WTC11 (cell line): ENCODE measurements at regions not wholly inside any gene's neighbourhood (a gene's known extent, or its start where the extent isn't known, plus 50 kb on each side); places are given as distances from the start of the nearest gene placed in this dataset.

ENCODE experiments used
- ATAC-seq: fragments of 200-7000 bp; cut with Tn5 transposase; 2 replicates; pipeline ENCODE4 v1.10.0; 2021; ENCODE audit warnings: mild to moderate bottlenecking, moderate library complexity
- CTCF ChIA-PET: fragments of 300-600 bp; sonication (Branson Sonifier 250); formaldehyde crosslinking; loops from one replicate; lab custom pipeline; 2021; ENCODE audit warnings: antibody characterized with exemption; lab: Charles Lee
- POLR2A ChIA-PET: fragments of 350-600 bp; sonication (Branson Sonifier 250); formaldehyde crosslinking; loops from one replicate; lab custom pipeline; 2021; ENCODE audit warnings: antibody characterized with exemption; lab: Charles Lee
- DNase-seq: peaks from one replicate; pipeline ENCODE4 v3.0.0; 2021; ENCODE audit warnings: low spot score
- H3K27ac Mint-ChIP-seq: 2 replicates; pipeline ENCODE4 v1.8.0; 2021; ENCODE audit warnings: mixed read lengths
- H3K27me3 Mint-ChIP-seq: 2 replicates; pipeline ENCODE4 v1.8.0; 2021; ENCODE audit warnings: low read depth, mild to moderate bottlenecking, moderate library complexity, mixed read lengths
- H3K36me3 Mint-ChIP-seq: 2 replicates; pipeline ENCODE4 v1.8.0; 2021; ENCODE audit warnings: mixed read lengths
- H3K4me1 Mint-ChIP-seq: 2 replicates; pipeline ENCODE4 v1.8.0; 2022; ENCODE audit warnings: mixed read lengths
- H3K4me3 Mint-ChIP-seq: 2 replicates; pipeline ENCODE4 v1.8.0; 2021; ENCODE audit warnings: mild to moderate bottlenecking, moderate library complexity, mixed read lengths
- H3K9me3 Mint-ChIP-seq: 2 replicates; pipeline ENCODE4 v1.8.0; 2021; ENCODE audit warnings: mixed read lengths
- E2F5 ChIP-seq: sonication (generic); formaldehyde crosslinking; IDR thresholded peaks from 2 replicates; pipeline ENCODE4 v1.8.1; 2022; ENCODE audit warnings: mild to moderate bottlenecking, moderate library complexity, missing genetic modification reagents
- KAT7 ChIP-seq: sonication (generic); formaldehyde crosslinking; IDR thresholded peaks from 2 replicates; pipeline ENCODE4 v1.8.1; 2023; ENCODE audit warnings: missing genetic modification reagents, mild to moderate bottlenecking, borderline replicate concordance
- MAX ChIP-seq: sonication (generic); formaldehyde crosslinking; IDR thresholded peaks from 2 replicates; pipeline ENCODE4 v1.8.0; 2022; ENCODE audit warnings: mild to moderate bottlenecking, missing genetic modification reagents
- NFE2L1 ChIP-seq: sonication (generic); formaldehyde crosslinking; IDR thresholded peaks from 2 replicates; pipeline ENCODE4 v1.8.1; 2023; ENCODE audit warnings: missing genetic modification reagents
- NFYB ChIP-seq: sonication (generic); formaldehyde crosslinking; conservative IDR thresholded peaks from 2 replicates; pipeline ENCODE4 v1.8.0; 2022; ENCODE audit warnings: low read depth, missing genetic modification reagents
- NR3C1 ChIP-seq: sonication (generic); formaldehyde crosslinking; conservative IDR thresholded peaks from 2 replicates; pipeline ENCODE4 v1.8.1; 2023; ENCODE audit warnings: low read depth, mild to moderate bottlenecking, missing genetic modification reagents
- SMAD3 ChIP-seq: sonication (generic); formaldehyde crosslinking; IDR thresholded peaks from 2 replicates; pipeline ENCODE4 v1.8.0; 2022; ENCODE audit warnings: missing genetic modification reagents, mild to moderate bottlenecking, borderline replicate concordance
- SP1 ChIP-seq: sonication (generic); formaldehyde crosslinking; conservative IDR thresholded peaks from 2 replicates; pipeline ENCODE4 v1.8.1; 2022; ENCODE audit warnings: missing genetic modification reagents
- STAT6 ChIP-seq: sonication (generic); formaldehyde crosslinking; conservative IDR thresholded peaks from 2 replicates; pipeline ENCODE4 v1.8.1; 2023; ENCODE audit warnings: mild to moderate bottlenecking, low read depth, missing genetic modification reagents, moderate library complexity
- USF1 ChIP-seq: sonication (generic); formaldehyde crosslinking; IDR thresholded peaks from 2 replicates; pipeline ENCODE4 v1.8.0; 2022; ENCODE audit warnings: mild to moderate bottlenecking, missing genetic modification reagents
- USF2 ChIP-seq: sonication (generic); formaldehyde crosslinking; IDR thresholded peaks from 2 replicates; pipeline ENCODE4 v1.8.1; 2023; ENCODE audit warnings: mild to moderate bottlenecking, missing genetic modification reagents, moderate library complexity
- ZMAT4 ChIP-seq: fragments of 250-450 bp; sonication (Bioruptor Pico); IDR thresholded peaks from 2 replicates; pipeline ENCODE4 v1.9.0; 2021; ENCODE audit warnings: mild to moderate bottlenecking
- ZNF263 ChIP-seq: sonication (generic); formaldehyde crosslinking; IDR thresholded peaks from 2 replicates; pipeline ENCODE4 v1.8.1; 2022; ENCODE audit warnings: low read depth, mild to moderate bottlenecking, moderate library complexity, missing genetic modification reagents
- ZNF671 ChIP-seq: fragments of 250-450 bp; sonication (Bioruptor Pico); IDR thresholded peaks from 2 replicates; pipeline ENCODE4 v1.8.0; 2021; ENCODE audit warnings: mild to moderate bottlenecking

- Mint-ChIP-seq H3K36me3 (no peaks in the 10 kb centered on the region), H3K4me3 (no peak overlapping the region)
Observed at GRCh38 chr20:51118216-51118615, 95.3 kb upstream of the KCNG1 start.

GRCh38 chr20:51116765-51117686 is 94.1 kb upstream of the KCNG1 start:
- POLR2A ChIA-PET = interaction anchor here (0.6 kb wide), 1 partner anchor 20 kb away, joined by 6 read pairs; no protein-coding TSS in a partner anchor
- ATAC-seq = no peak
- TF ChIP-seq USF2 (CRISPR knock-in tag) (peak; percentile 27; the same call in 1 of the 2 replicates), E2F5 (CRISPR knock-in tag) (no peak)
- TF ChIP-seq, all 79 proteins: peak for 1
- H3K27me3 Mint-ChIP-seq = no peaks in the 10 kb centered on the region; the same call in 1 of the 2 replicates
- no peaks in the 10 kb centered on the region for H3K9me3 Mint-ChIP-seq
- H3K27ac Mint-ChIP-seq = no peak overlapping the region
- CTCF ChIA-PET = interaction anchor here (0.7 to 2.4 kb wide), 6 partner anchors 26 to 201 kb away, joined by 3 to 8 read pairs (median 4); no protein-coding TSS in a partner anchor
- peaks cover 25% of the 10 kb centered on the region for H3K4me1 Mint-ChIP-seq
- DNase-seq = no peak
- no peaks in the 10 kb centered on the region for H3K36me3 Mint-ChIP-seq
- H3K4me3 Mint-ChIP-seq = no peak overlapping the region

More at GRCh38 chr20:51118216-51118615, 95.3 kb upstream of the KCNG1 start:
- TF ChIP-seq ZMAT4 (CRISPR knock-in tag) (no peak), KAT7 (CRISPR knock-in tag) (no peak), NFE2L1 (CRISPR knock-in tag) (no peak), NFYB (CRISPR knock-in tag) (no peak), SP1 (CRISPR knock-in tag) (no peak)
- TF ChIP-seq, all 79 proteins: peak for 0
- H3K27me3 Mint-ChIP-seq = no peaks in the 10 kb centered on the region; the same call in 1 of the 2 replicates
- ATAC-seq (no peak), DNase-seq (no peak)
- no peak overlapping the region for H3K27ac Mint-ChIP-seq
- no peaks in the 10 kb centered on the region for H3K9me3 Mint-ChIP-seq
- H3K4me1 Mint-ChIP-seq = peaks cover 30% of the 10 kb centered on the region
- ChIA-PET POLR2A (no interaction called here), CTCF (interaction anchor here (0.9 to 2.4 kb wide), 6 partner anchors 103 to 208 kb away, joined by 3 to 8 read pairs (median 4); no protein-coding TSS in a partner anchor)

- Mint-ChIP-seq H3K4me3 (no peak overlapping the region), H3K36me3 (no peaks in the 10 kb centered on the region), H3K27ac (no peak overlapping the region), H3K9me3 (no peaks in the 10 kb centered on the region), H3K27me3 (no peaks in the 10 kb centered on the region; the same call in 1 of the 2 replicates), H3K4me1 (peaks cover under 1% of the 10 kb centered on the region; the same call in 1 of the 2 replicates)
- ATAC-seq = no peak
- POLR2A ChIA-PET = no interaction called here
- TF ChIP-seq NR3C1 (CRISPR knock-in tag) (no peak), USF2 (CRISPR knock-in tag) (no peak), ZNF671 (no peak), NFE2L1 (CRISPR knock-in tag) (no peak), ZNF263 (CRISPR knock-in tag) (no peak), STAT6 (CRISPR knock-in tag) (no peak), MAX (CRISPR knock-in tag) (no peak), USF1 (CRISPR knock-in tag) (no peak), SMAD3 (CRISPR knock-in tag) (no peak)
- DNase-seq = no peak
- CTCF ChIA-PET = interaction anchor here (0.7 to 1.8 kb wide), 2 partner anchors 69 to 96 kb away, joined by 5 to 7 read pairs; no protein-coding TSS in a partner anchor
Observed at GRCh38 chr20:51111290-51111689, 88.4 kb upstream of the KCNG1 start.
